ENCODE measurements at regions not wholly inside any gene's neighbourhood (a gene's known extent, or its start where the extent isn't known, plus 50 kb on each side); places are given as distances from the start of the nearest gene placed in this dataset.

GRCh38 chr2:6008726-6009125 is 316.5 kb downstream of the SOX11 start:
- Mint-ChIP-seq H3K4me3 (no peak overlapping the region), H3K9me3 (peaks cover 2 to 4% of the 10 kb centered on the region in 2 donors), H3K27ac (no peak overlapping the region), H3K27me3 (ENCODE audit: low read depth) (no peaks in the 10 kb centered on the region), H3K36me3 (ENCODE audit: insufficient read depth in 2 of 2) (no peaks in the 10 kb centered on the region), H3K4me1 (ENCODE audit: low read depth) (no peaks in the 10 kb centered on the region)
- DNase-seq (no peak), ATAC-seq (replicated peaks in 1 of 2) (no peak)

- ATAC-seq (replicated peaks in 1 of 2) = no peak
- no peak for DNase-seq
- no peak overlapping the region for H3K27ac Mint-ChIP-seq
- no peak overlapping the region for H3K4me3 Mint-ChIP-seq
- H3K9me3 Mint-ChIP-seq = peaks cover 2 to 4% of the 10 kb centered on the region in 2 donors
- H3K27me3 Mint-ChIP-seq (ENCODE audit: low read depth) = no peaks in the 10 kb centered on the region
- no peaks in the 10 kb centered on the region for H3K4me1 Mint-ChIP-seq (ENCODE audit: low read depth)
- no peaks in the 10 kb centered on the region for H3K36me3 Mint-ChIP-seq (ENCODE audit: insufficient read depth in 2 of 2)
Measured at GRCh38 chr2:6010163-6010562, 318.0 kb downstream of the SOX11 start.

GRCh38 chr2:6011921-6012320 is 319.7 kb downstream of the SOX11 start:
- DNase-seq = no peak
- Mint-ChIP-seq H3K9me3 (peaks cover 2% of the 10 kb centered on the region in 2 donors), H3K27ac (no peak overlapping the region), H3K36me3 (ENCODE audit: insufficient read depth in 2 of 2) (no peaks in the 10 kb centered on the region), H3K27me3 (ENCODE audit: low read depth) (no peaks in the 10 kb centered on the region), H3K4me1 (ENCODE audit: low read depth) (no peaks in the 10 kb centered on the region), H3K4me3 (no peak overlapping the region)
- no peak for ATAC-seq (replicated peaks in 1 of 2)

GRCh38 chr2:6017736-6018286 is 325.6 kb downstream of the SOX11 start:
- Mint-ChIP-seq H3K9me3 (no peaks in the 10 kb centered on the region), H3K4me3 (no peak overlapping the region), H3K4me1 (ENCODE audit: low read depth) (no peaks in the 10 kb centered on the region), H3K27ac (no peak overlapping the region), H3K27me3 (ENCODE audit: low read depth) (no peaks in the 10 kb centered on the region), H3K36me3 (ENCODE audit: insufficient read depth in 2 of 2) (no peaks in the 10 kb centered on the region)
- ATAC-seq (replicated peaks in 1 of 2) (no peak), DNase-seq (no peak)

GRCh38 chr2:6024229-6024628 is 332.0 kb downstream of the SOX11 start:
- no peaks in the 10 kb centered on the region for H3K4me1 Mint-ChIP-seq (ENCODE audit: low read depth)
- H3K9me3 Mint-ChIP-seq = peaks cover 0 to 2% of the 10 kb centered on the region in 2 donors
- H3K27me3 Mint-ChIP-seq (ENCODE audit: low read depth) = no peaks in the 10 kb centered on the region
- ATAC-seq (replicated peaks in 1 of 2) (no peak), DNase-seq (no peak)
- H3K36me3 Mint-ChIP-seq (ENCODE audit: insufficient read depth in 2 of 2) = no peaks in the 10 kb centered on the region
- no peak overlapping the region for H3K27ac Mint-ChIP-seq
- no peak overlapping the region for H3K4me3 Mint-ChIP-seq

GRCh38 chr2:6024784-6025183 is 332.6 kb downstream of the SOX11 start:
- Mint-ChIP-seq H3K36me3 (ENCODE audit: insufficient read depth in 2 of 2) (no peaks in the 10 kb centered on the region), H3K9me3 (peaks cover 0 to 2% of the 10 kb centered on the region in 2 donors), H3K4me3 (no peak overlapping the region), H3K27ac (no peak overlapping the region), H3K27me3 (ENCODE audit: low read depth) (no peaks in the 10 kb centered on the region), H3K4me1 (ENCODE audit: low read depth) (no peaks in the 10 kb centered on the region)
- DNase-seq = no peak
- no peak for ATAC-seq (replicated peaks in 1 of 2)

- no peaks in the 10 kb centered on the region for H3K36me3 Mint-ChIP-seq (ENCODE audit: insufficient read depth in 2 of 2)
- no peak overlapping the region for H3K4me3 Mint-ChIP-seq
- ATAC-seq (replicated peaks in 1 of 2) (no peak), DNase-seq (no peak)
- no peaks in the 10 kb centered on the region for H3K4me1 Mint-ChIP-seq (ENCODE audit: low read depth)
- no peaks in the 10 kb centered on the region for H3K27me3 Mint-ChIP-seq (ENCODE audit: low read depth)
- H3K27ac Mint-ChIP-seq = no peak overlapping the region
- H3K9me3 Mint-ChIP-seq = peaks cover 0 to 2% of the 10 kb centered on the region in 2 donors
Measured at GRCh38 chr2:6025391-6025790, 333.2 kb downstream of the SOX11 start.

- Mint-ChIP-seq H3K9me3 (peaks cover 0 to 2% of the 10 kb centered on the region in 2 donors), H3K36me3 (ENCODE audit: insufficient read depth in 2 of 2) (no peaks in the 10 kb centered on the region), H3K4me3 (no peak overlapping the region), H3K27me3 (ENCODE audit: low read depth) (no peaks in the 10 kb centered on the region), H3K4me1 (ENCODE audit: low read depth) (no peaks in the 10 kb centered on the region), H3K27ac (no peak overlapping the region)
- ATAC-seq (replicated peaks in 1 of 2) (no peak), DNase-seq (no peak)
Measured at GRCh38 chr2:6027066-6027465, 334.9 kb downstream of the SOX11 start.

- Mint-ChIP-seq H3K9me3 (peaks cover 0 to 2% of the 10 kb centered on the region in 2 donors), H3K27me3 (ENCODE audit: low read depth) (no peaks in the 10 kb centered on the region), H3K4me3 (no peak overlapping the region), H3K36me3 (ENCODE audit: insufficient read depth in 2 of 2) (no peaks in the 10 kb centered on the region), H3K4me1 (ENCODE audit: low read depth) (no peaks in the 10 kb centered on the region), H3K27ac (no peak overlapping the region)
- DNase-seq (no peak), ATAC-seq (replicated peaks in 1 of 2) (no peak)
Measured at GRCh38 chr2:6031200-6031867, 339.1 kb downstream of the SOX11 start.

GRCh38 chr2:6036211-6036610 is 344.0 kb downstream of the SOX11 start:
- Mint-ChIP-seq H3K4me3 (no peak overlapping the region), H3K9me3 (peaks cover 1 to 3% of the 10 kb centered on the region in 2 donors), H3K4me1 (ENCODE audit: low read depth) (no peaks in the 10 kb centered on the region), H3K27ac (no peak overlapping the region), H3K27me3 (ENCODE audit: low read depth) (no peaks in the 10 kb centered on the region), H3K36me3 (ENCODE audit: insufficient read depth in 2 of 2) (no peaks in the 10 kb centered on the region)
- DNase-seq (no peak), ATAC-seq (replicated peaks in 1 of 2) (no peak)

GRCh38 chr2:6043238-6043637 is 351.1 kb downstream of the SOX11 start:
- DNase-seq (no peak), ATAC-seq (replicated peaks in 1 of 2) (no peak)
- Mint-ChIP-seq H3K27ac (no peak overlapping the region), H3K36me3 (ENCODE audit: insufficient read depth in 2 of 2) (peaks cover 0 to 2% of the 10 kb centered on the region in 2 donors), H3K9me3 (peaks cover 5% of the 10 kb centered on the region in 2 donors), H3K4me3 (no peak overlapping the region), H3K27me3 (ENCODE audit: low read depth) (no peaks in the 10 kb centered on the region), H3K4me1 (ENCODE audit: low read depth) (no peaks in the 10 kb centered on the region)

GRCh38 chr2:6052649-6053048 is 360.5 kb downstream of the SOX11 start:
- Mint-ChIP-seq H3K27ac (no peak overlapping the region), H3K36me3 (ENCODE audit: insufficient read depth in 2 of 2) (no peaks in the 10 kb centered on the region), H3K4me3 (no peak overlapping the region), H3K27me3 (ENCODE audit: low read depth) (no peaks in the 10 kb centered on the region), H3K4me1 (ENCODE audit: low read depth) (no peaks in the 10 kb centered on the region), H3K9me3 (peaks cover 4 to 7% of the 10 kb centered on the region in 2 donors)
- DNase-seq (no peak), ATAC-seq (replicated peaks in 1 of 2) (no peak)

- no peak for ATAC-seq (replicated peaks in 1 of 2)
Measured at GRCh38 chr2:6053743-6054142, 361.6 kb downstream of the SOX11 start.

GRCh38 chr2:6054161-6054671 is 362.0 kb downstream of the SOX11 start:
- no peaks in the 10 kb centered on the region for H3K27me3 Mint-ChIP-seq (ENCODE audit: low read depth)
- H3K4me3 Mint-ChIP-seq = no peak overlapping the region
- no peak for ATAC-seq (replicated peaks in 1 of 2)
- H3K27ac Mint-ChIP-seq = no peak overlapping the region
- no peaks in the 10 kb centered on the region for H3K4me1 Mint-ChIP-seq (ENCODE audit: low read depth)
- no peaks in the 10 kb centered on the region for H3K36me3 Mint-ChIP-seq (ENCODE audit: insufficient read depth in 2 of 2)
- peaks cover 2 to 6% of the 10 kb centered on the region in 2 donors for H3K9me3 Mint-ChIP-seq
- DNase-seq = no peak

More at GRCh38 chr2:6053743-6054142, 361.6 kb downstream of the SOX11 start:
- H3K27me3 Mint-ChIP-seq (ENCODE audit: low read depth) = no peaks in the 10 kb centered on the region
- H3K9me3 Mint-ChIP-seq = peaks cover 2 to 7% of the 10 kb centered on the region in 2 donors
- DNase-seq = no peak
- no peak overlapping the region for H3K4me3 Mint-ChIP-seq
- H3K4me1 Mint-ChIP-seq (ENCODE audit: low read depth) = no peaks in the 10 kb centered on the region
- no peaks in the 10 kb centered on the region for H3K36me3 Mint-ChIP-seq (ENCODE audit: insufficient read depth in 2 of 2)
- H3K27ac Mint-ChIP-seq = no peak overlapping the region
